ENCODE measurements at regions not wholly inside any gene's neighbourhood (a gene's known extent, or its start where the extent isn't known, plus 50 kb on each side); places are given as distances from the start of the nearest gene placed in this dataset.

DNA sequence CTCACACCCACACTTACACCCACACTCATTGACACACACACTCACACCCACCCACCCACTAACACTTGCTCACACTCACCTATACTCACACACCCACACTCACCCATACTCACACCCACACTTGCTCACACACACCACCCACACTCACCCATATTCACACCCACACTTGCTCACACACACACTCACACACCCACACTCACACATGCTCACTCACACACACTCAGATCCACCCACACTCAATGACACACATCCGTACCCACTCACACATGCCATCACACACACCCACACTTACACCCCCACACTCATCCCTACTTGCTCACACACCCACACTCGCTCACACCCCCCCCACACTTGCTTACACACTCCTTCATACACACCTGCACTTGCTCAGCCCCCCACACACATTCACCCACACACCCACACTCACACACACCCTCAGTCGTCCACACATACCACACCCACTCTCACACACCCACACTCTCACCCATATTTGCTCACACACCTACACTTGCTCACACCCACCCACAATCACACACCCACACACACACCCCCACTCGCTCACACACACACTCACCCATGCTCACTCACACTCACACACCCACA, 321.1 kb upstream of the N4BP1 start:
- no peak for DNase-seq

DNA sequence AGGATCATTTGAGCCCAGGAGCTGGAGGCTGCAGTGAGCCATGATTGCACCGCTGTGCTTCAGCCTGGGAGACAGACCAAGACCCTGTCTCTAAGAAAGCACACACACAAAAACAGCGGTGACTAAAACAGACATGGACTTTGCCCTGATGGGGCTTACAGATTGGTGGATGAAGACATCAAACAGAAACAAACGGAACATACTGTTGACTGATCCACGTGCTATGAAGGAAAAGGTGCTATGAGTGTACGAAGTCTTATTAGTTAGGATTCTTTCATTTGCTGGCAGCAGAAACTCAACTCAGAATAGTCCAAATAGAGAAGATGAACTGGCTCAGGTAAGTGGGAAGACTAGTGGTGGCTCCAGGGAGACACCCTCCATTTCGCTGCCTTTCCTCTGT, 309.8 kb upstream of the N4BP1 start:
- no peak for DNase-seq

DNA sequence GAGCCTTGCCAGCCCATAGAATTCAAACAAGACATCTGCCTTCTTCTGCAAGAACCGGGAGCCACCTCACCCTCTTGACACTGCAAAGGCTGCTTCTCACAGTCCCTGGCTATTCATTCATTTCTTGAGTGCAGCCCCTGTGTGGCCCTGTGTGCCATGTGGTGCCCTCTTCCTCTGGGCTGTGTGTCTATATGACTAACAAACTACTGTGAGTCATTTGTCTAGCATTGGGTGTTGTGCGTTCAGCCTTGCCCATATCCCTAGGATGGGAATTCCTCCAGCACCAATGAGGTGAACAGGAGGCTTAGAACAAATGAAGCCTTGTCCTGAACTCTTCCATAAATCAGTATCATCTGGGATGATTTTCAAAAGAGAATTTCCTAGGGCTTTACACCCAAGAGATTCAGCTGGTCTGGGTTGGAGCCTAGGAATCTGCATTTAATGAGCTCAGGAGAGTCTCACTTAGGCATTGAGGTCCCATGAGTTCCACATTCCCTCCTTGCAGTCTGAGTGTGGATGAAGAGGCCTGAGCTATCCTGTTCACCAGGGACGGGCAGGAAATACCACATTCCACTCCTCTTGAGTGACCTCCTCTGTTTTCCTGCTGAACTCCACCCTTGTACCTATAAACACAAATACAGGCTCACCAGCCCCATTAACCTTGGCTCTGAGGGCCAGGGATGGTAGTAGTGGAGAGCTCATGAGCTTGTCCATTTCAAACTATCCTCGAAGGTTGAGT, 308.7 kb upstream of the N4BP1 start:
- DNase-seq, result no peak

DNA sequence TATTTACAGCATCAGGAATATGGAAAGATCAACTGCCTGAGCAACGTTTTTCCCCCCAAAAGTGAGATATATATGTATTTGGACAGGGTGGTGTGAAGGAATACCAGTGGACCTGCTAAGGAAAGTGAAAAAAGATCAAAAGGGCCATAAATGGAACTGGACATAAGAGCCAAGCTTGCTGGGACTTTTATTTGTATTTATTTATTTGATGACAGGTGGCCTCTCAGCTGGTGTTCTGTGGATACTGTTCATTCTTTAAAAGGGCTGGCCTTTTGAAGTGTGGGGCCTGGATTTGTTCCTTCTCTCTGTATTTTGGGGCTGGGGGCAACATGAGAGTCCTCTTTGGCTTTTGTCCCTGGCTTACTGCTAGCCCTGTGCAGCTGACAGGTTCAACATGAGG, 306.6 kb upstream of the N4BP1 start:
- DNase-seq, result no peak

DNA sequence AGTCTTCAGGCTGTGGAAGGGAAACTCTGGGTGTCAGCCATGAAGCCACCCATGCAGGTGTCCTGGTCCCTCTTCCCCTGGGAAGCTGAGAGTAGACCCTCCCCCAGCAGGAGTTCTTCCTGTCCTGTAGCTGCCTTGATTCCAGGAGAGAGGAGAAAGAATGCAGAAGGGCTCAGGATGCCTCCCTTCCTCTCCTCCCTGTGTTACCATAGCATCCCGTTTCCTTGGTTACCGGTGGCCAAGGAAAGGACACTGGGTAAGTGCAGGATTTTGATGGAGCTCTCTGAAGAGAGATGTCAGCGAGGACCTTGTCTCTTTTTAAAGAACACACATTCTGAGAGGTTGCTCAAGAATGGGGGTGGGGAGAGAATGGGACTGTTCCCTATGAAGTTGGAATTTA, 304.1 kb upstream of the N4BP1 start:
- DNase-seq, result no peak

DNA sequence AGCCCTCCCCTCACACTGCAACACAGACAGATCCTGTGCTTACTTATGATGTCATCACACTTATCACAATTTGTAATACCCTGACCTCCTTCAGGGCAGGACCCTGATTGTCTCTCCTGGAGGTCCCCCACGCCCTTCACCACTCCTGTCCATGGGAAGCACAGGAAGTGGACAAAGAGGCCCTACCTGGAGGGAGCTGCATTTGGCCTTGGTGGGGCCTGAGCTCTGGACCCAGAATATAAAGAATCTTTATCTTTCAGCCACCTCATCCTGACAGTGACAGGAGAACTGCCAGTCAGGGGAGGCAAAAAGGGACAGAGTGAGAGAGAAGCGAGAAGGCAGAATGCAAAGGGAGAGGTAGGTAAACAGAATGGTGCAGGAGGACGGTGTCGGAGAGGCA, 303.4 kb upstream of the N4BP1 start:
- no peak for DNase-seq

DNA sequence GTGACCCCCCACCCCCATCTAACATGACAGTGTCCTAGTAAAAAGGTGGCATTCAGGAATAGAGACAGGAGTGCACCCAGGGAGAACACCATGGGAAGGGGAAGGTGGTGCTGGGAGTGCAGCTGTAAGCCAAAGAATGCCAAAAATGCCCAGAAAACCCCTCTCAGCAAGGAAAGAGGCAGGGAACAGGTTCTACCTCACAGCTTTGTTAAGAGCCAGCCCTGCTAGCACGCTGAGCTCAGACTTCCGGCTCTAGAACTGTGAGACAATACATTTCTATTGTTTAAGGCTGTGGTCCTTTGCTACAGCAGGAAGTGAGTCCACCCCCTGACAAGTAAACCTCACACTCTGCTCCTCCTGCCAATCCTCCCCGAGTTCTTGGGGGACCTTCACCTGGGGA, 302.4 kb upstream of the N4BP1 start:
- no peak for DNase-seq

DNA sequence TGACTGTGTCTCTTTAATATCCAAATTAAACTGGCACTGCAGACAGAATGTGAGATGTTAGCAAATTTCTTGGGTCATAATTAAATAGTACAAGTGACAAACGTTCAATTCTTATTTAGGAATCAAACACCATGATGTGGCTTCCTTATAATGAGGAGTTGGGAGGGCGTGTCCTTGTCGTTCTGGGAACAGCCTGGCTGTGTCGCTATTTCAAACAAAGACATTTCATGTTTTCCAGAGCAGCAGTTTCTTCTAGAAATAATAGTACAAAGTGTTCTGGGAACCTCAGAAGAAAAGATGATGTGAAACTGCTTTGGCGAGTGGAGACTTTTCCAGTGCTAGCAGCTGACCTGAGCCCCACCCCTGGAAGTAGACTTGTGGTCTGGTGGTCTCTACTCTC, 301.7 kb upstream of the N4BP1 start:
- no peak for DNase-seq

DNA sequence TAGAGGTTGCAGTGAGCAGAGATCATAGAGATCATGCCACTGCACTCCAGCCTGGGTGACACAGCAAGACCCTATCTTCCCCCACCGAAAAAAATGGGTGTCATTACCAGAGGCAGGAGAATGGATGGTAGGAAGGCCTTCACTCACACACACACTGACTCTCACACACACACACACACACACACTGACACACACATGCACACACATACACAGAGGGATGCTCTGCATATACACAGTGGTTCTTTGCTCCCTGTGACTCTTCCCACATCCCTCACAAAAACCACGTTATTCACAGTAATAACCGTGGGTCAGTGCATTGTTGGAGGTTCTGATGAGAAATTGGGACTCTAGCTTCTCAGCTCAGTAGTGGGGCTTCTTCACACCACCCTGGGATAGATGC, 300.2 kb upstream of the N4BP1 start:
- no peak for DNase-seq

DNA sequence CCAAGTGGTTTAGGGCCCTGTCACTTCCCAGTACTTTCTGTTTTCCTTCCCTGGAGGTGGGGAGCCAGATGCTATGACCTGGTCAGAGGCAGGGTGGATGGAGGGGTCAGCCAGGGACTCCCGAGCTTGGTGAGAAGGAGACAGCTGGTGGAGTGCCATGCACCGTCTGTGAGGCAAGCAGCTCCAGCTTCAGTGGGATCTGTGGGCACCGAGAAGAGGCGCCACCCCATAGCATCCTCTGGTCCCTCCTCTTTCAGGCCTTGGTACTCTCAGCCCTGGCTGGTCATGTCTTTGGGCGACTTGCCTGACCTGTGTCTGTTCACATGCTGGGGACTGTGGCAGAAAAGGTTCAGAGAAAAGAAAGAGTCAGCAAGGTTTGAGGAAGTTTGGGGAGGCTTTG, 299.3 kb upstream of the N4BP1 start:
- DNase-seq, result no peak

DNA sequence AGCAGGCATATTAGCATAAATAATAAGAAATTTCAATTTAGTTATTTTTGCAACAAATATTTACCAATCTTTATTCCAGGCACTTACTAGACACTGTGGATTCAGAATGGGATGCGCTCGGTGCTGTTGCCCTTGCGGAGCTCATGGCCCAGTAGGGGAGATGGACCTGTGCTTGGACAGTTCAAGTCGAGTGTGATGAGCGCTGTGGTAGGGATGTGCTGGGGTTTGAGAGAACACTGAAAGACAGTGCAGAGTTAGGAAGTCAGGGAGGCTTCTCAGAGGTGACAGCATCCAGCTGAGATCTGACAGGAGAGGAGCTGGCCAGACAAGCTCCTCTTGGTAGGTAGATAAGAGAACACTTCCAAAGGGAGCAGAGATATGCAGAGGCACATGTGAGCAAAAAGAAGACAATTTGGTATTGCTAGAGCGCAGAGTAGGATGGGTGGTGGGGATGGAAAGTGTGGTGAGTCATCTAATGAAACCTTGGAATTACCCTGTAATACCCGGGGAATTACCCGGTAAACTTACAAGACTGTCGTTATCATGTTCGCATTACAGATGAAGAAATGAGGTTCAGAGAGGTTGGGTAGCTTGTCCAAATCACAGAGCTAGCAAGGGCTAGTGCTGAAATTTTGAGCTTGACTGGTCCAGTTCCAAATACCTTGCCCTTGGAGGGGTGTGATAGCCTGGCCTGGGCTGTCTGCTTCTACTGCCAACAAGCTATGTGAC, 298.1 kb upstream of the N4BP1 start:
- DNase-seq, result no peak

DNA sequence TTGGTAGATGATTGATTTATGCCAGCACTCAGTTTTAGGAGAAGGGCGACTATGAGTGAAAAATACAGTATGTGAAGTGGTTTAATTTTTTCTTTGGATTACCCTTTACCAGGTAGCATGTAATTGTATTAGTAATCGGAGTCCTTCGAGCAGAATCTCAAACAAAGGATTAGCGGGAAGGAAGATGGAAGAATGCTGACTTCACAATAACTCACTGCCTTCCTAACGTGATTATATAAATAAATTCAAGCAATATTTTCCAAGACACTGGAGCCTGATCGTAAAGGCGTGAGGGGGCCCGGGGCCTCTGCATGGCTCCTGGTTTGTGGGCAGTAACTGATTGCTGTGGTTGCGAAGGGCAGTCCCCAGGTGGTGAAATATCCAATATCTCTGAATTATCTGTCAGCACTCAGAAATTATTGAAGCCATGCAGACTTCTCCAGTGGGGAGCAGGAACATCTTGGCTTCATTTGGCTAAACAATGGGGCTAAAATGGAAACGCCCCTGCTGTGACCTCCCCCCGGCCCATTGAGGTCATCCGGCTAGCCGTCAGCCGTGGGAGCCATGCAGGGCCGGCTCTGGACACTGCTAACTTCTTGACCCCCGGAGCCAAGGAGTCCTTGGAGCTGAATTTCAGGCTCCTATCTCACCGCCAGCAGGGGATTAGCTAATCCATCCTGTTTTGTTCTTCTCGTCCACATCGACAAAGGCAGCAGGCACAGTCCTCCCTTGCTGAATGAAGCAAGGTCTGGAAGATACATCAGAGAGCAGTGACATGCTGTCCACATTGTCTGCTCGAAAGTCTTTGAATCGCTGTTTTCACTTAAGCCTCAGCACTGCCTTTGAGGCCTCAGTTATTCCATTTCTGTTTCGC, 295.9 kb upstream of the N4BP1 start:
- DNase-seq, result no peak

DNA sequence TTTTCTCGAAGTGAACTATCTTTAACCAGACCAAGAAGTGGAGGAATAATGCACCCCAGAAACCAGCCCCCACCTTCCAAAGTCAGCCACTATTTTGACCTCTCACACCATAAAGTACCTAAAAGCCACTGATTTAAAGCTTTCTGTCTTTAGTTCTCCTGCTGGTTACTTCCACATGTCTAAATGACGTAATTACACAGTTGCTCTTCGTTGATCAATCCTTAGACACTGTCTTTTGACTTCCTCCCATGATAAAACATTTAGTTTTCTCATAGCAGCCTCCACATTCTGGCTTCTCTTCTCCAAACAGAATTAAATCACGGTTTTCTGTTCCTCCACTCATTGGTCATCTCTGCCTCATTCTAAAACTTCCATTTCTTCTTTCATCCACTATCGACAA, 294.4 kb upstream of the N4BP1 start:
- no peak for DNase-seq

DNA sequence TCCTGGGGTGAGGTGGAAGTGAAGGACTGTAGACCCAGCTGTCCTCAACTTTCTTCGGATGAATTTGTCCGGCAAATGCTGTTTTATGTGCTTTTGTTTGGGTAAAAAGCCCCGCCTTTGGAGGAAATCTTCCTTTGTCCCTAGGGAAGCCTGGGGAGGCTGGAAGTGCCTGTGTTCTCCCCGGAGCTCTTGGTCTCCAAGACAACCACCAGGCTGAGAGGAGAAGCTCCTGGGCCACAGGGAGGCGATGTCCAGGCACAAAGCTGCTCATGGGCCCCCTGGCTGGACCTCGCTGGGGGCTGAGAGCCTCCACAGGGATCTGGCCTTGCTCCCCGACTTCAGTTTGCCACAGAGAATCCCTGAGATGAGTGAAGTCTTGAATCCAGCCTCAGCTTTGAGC, 293.1 kb upstream of the N4BP1 start:
- no peak for DNase-seq

DNA sequence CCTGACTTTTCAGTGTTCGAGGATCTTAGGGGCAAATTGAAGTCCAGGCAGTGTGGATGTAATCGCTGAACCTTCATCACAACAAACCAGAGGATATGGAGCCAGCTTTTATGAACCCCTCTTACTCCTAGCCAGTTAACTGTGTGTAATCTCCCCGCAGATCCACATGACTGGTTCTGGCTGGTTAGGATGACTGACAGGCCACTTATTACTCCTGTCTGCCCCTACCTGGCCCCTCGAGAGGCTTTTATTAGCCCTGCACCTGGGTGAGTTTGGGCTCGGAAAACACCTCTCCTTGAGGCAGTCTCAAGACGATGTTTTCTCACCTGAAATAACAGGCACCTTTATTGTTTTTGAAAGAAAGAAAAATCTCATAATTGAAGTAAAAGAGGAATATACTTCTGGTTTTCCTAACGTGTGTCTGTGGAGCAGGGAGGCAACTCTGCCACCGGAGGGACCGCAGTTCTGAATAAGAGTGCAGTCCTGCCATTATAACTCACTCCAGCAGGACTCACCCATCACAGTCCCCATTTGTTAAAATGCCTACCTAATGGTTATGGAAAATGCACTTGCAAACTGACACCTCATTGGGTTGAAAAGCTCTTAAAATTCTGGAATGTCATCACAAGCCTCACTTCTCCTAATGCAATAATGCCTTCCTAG, 291.9 kb upstream of the N4BP1 start:
- DNase-seq, result no peak

DNA sequence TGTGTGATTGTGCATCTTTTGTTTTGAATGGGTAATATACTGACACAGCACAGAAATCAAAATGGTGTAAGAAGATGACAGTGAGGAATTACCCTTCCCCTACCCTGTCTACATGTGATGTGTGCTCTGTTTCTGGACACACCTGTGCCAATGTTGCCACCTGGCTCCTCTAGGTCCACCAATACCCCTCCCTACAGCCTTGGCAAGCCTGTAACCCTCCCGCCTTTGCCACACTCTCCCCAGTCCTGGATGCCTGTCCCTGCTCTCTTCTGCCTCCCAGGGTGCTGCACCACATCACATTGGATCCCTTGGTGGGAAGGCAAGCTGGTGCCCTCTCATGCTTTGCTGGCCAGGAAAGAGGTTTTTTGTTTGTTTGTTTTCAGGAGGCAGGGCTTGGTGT, 289.5 kb upstream of the N4BP1 start:
- DNase-seq, result no peak

DNA sequence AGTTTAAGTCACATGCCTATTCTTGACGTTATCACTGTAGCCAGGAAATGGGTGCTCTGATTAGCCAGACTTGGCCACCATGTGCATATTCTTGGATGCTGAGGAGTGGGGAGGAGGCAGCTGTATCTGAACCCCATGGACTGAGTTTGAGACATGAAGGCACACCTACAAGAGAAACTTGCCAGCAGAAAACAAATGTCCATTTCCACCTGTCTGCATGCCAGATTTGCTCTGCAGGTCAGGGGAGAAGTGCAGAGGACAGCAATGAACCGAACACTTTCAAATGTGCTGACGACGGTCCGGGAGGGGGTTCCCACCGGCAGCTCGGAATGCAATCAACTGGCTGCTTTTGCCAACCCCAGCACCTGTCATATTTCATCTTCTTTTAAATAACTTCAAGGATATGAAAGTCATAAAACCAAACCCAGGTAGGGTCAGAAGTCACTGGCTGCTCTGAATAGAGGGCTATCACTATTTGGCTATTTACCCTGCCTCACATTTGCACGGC, 287.8 kb upstream of the N4BP1 start:
- DNase-seq, result no peak

DNA sequence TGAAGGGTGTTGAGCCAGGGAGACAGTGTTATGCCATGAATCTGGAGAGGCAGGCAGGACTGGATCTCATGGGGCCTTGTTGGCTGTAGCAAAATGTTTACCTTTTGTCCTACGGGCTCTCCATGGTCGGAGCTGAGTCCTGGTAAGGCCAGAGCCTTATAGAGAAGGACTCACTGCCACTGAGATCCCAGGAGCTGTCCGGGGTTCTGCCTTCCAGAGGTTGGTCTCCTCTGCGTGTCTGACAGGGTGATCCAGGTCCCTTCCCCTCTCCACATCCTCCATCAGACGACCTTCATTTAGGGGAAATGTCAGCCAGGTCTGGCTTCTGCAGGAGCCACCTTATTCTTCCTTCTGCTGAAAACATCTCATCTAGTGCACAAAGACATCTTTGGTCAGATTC, 285.2 kb upstream of the N4BP1 start:
- DNase-seq, result no peak

DNA sequence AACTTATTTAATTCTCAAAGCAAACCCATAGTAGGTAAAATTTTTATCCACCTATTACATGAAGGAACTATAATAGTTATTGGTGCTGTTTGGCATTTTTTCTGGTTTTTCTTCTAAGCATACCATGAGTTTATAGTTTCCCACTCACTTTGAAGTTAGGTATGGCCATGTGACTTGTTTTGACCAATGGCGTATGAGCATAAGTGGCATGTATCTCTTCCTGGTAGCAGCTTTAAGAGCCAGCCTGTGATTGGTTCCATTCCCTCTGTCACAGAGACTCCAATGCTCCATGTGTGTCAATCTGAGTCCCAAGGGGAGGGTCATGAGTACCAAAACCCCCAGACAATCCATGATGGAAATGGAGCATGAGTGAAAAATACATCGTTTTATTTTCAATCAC, 282.9 kb upstream of the N4BP1 start:
- no peak for DNase-seq

DNA sequence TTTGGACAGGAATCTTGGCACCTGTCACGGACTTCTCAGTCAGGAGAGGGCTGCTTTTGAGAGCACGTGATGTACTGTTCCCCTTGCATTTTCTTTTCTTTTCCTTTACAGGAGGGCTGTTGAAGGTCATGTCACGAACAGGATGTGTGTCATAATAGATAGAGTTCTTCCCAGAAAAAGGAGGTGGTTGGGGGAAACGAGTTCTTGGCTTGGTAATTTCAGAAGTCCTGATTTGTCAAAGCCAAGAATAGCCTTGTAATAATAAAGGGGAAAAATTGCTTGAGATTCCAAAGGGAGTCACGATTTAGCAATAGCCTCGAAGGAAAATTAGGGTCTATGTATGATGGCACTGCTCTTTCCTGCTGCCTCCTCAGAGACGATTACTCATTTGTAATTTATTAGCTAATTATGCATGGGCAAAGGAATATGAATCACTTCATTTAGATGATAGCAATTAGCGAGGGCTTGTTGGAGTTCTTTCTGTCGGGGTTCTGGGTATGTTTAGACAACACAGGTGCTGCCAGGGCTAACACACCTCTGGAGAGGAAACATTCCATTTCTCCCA, 277.7 kb upstream of the N4BP1 start:
- DNase-seq, result no peak

DNA sequence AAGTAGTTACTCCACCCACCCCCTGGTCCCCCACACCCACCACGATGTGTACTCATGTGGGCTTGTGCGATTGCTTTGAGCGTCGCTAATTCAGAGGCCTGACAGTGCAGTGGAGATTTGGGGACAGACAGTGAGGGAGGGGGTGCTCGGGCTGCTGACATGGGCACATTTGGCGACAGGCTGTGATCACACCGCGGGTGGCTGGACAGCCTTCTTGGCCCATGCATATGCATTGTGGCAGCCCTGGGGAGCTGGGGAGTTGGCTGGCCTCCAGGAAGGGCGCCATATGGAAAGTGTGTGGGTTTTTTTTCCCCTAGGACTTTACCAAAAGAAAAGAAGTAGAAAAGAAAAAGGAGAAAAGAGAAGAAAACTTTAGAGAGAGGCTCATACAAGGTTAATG, 275.5 kb upstream of the N4BP1 start:
- no peak for DNase-seq

DNA sequence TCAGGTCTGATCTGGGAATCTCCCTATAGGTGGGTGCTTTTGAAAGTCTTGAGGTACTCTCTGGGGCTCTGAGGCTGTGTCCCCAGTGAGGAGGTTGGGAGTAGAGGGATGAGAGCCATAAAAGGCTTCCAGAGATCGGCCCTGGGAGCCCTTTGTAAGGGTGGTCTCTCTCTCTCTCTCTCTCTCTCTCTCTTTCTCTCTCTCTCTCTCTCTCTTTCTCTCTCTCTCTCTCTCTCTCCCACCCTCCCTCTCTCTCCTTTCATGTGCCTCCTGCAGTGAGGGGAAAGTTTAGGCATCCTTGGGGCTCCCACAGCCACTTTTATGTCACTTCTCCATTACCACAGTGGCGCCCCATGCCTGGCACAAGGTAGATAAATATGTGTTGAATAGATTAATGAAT, 271.3 kb upstream of the N4BP1 start:
- no peak for DNase-seq

All from stimulated activated CD4-positive, alpha-beta T cell treated with anti-CD3 and anti-CD28 coated beads, Interleukin-4, amount 100 ng/mL, for 4 hours (primary cell).